ENCODE measurements at regions not wholly inside any gene's neighbourhood (a gene's known extent, or its start where the extent isn't known, plus 50 kb on each side); places are given as distances from the start of the nearest gene placed in this dataset.
A peak's percentile ranks its signal among the peaks of the same experiment; 100 is the strongest.

DNA sequence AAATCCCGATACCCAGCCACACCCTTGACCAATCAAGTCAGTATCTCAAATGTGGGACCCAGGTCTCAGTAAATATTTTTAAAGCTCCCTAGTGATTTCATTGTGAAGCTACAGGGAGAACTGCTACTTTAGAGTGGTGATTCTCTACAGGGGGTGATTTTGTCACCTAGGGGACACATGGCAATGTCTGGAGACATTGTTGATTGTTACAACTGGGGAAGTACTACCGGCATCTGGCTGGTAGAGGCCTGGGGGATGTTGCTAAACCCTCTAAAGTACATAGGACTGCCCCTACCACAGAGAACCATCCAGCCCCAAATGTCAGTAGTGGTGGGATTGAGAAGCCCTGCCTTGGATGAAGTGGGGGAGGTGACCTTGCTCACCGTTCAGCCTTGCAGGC, 152.9 kb downstream of the RPS24 start:
- H3K9me3 Mint-ChIP-seq, result no peaks in the 10 kb centered on the region

DNA sequence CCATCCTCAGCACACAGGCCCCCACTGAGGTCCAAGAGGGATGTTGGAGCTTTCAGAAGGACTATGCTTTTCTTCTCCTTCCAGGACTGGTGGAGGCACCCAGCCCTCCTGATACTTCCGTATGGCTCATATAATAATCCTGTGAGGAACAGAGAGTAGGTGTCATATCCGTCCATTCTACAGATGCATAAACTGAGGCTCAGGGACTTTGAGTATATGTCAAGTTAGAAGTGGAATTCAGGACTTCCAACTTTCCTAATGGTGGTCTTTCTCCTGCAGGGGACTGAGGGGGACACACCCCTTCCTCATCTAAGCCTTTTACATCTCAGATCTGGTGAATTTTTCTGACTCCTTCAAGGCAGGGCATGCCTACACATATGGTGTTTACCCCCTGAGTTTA, 153.7 kb downstream of the RPS24 start:
- no peak overlapping the region for H3K27ac Mint-ChIP-seq

More for the DNA sequence above, 152.9 kb downstream of the RPS24 start:
- Mint-ChIP-seq H3K36me3 (no peaks in the 10 kb centered on the region), H3K27ac (no peak overlapping the region), H3K4me1 (no peaks in the 10 kb centered on the region), H3K4me3 (no peak overlapping the region), H3K27me3 (peaks cover 0 to under 1% of the 10 kb centered on the region in 2 donors)
- ATAC-seq (replicated peaks) (no peak), DNase-seq (no peak)

DNA sequence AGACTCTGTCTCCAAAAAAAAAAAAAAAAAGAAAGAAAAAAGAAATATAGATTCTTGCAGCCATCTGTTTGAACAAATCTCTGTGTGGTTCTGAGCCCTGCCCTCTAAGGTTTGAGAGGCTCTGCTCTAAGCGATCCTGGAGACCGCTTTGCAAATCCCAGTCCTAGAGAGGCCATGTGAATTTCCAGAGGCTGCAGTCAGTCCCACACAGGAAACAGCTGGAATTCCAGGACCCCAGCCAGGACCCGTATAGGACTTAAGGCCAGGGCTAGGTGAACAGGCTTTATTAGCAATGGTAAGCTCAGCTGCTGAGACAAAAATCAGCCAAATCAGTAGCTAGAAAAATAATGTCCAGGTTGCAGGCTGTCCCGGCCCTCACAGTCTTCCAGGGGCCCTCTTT, 154.8 kb downstream of the RPS24 start:
- Mint-ChIP-seq H3K4me3 (no peak overlapping the region), H3K36me3 (no peaks in the 10 kb centered on the region), H3K27ac (no peak overlapping the region), H3K27me3 (peaks cover 0 to 6% of the 10 kb centered on the region in 2 donors), H3K9me3 (peaks cover 4 to 7% of the 10 kb centered on the region in 2 donors), H3K4me1 (no peaks in the 10 kb centered on the region)
- DNase-seq, result no peak
- ATAC-seq (replicated peaks), result no peak

More for the DNA sequence above, 153.7 kb downstream of the RPS24 start:
- ATAC-seq (replicated peaks) (no peak), DNase-seq (no peak)
- H3K9me3 Mint-ChIP-seq, result peaks cover 0 to under 1% of the 10 kb centered on the region in 2 donors
- no peaks in the 10 kb centered on the region for H3K4me1 Mint-ChIP-seq
- peaks cover 0 to 6% of the 10 kb centered on the region in 2 donors for H3K27me3 Mint-ChIP-seq
- H3K36me3 Mint-ChIP-seq, result no peaks in the 10 kb centered on the region
- no peak overlapping the region for H3K4me3 Mint-ChIP-seq

DNA sequence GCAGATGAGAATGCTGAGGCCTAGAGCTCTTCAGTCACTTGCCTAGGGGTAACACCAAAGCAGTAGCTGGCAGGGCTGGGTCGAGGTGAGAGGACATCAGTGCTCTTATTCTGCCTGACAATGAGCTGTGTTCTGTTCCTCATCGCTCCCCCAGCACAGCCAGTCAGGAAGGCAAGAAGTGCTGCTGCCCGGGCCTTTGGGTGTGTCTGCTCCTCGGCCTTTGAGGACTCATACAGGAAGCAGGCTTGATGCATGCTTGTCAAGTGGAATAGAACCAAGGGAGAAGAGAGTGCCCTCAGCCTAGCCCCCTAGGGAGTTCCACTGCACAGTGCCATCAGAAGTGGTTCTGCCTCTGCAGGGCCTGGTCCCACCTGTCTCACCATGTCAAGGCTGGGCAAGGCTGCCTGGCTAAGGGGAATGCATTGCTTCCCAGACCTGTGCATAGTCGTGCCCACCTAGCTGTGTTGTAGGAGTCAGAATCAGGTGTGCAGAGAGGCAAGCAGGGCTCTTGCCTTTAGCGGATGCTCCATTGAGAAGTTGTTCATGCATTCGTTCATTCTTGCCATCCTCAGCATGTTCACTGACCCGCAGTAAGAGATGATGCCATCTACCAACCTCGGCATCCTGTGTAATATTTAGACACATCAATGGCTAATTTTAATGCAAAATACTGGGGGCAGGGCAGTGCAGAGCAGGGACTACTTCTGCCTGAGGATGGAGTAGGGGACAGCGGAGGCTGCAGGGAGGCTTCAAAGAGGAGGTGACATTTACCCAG, 156.6 kb downstream of the RPS24 start:
- DNase-seq (no peak), ATAC-seq (replicated peaks) (no peak)
- Mint-ChIP-seq H3K9me3 (peaks cover 5 to 11% of the 10 kb centered on the region in 2 donors), H3K27me3 (peaks cover 0 to 6% of the 10 kb centered on the region in 2 donors), H3K36me3 (no peaks in the 10 kb centered on the region), H3K4me1 (no peaks in the 10 kb centered on the region), H3K27ac (no peak overlapping the region), H3K4me3 (no peak overlapping the region)

DNA sequence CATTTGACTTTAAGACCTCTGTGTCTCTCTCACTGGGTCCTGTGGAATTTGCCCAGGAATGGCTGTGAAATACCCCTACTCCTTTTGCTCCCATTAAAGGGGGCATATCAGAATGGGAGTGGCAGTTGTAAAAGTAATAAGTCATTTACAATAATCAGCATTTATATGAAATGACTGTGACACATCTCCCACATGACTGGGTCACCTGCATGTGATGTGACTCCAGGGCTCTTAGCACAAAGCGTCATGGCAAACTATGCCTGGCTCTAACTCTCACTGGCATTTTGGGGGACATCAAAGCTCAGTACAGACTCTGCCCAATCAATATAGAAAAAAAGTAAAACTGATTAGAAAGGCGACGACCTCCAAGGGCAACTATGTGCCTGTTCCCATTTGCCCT, 157.6 kb downstream of the RPS24 start:
- H3K9me3 Mint-ChIP-seq, result peaks cover 5 to 11% of the 10 kb centered on the region in 2 donors
- H3K36me3 Mint-ChIP-seq, result no peaks in the 10 kb centered on the region
- no peak overlapping the region for H3K27ac Mint-ChIP-seq
- ATAC-seq (replicated peaks), result no peak
- H3K4me3 Mint-ChIP-seq, result no peak overlapping the region
- no peaks in the 10 kb centered on the region for H3K4me1 Mint-ChIP-seq
- no peak for DNase-seq
- peaks cover 0 to 6% of the 10 kb centered on the region in 2 donors for H3K27me3 Mint-ChIP-seq

DNA sequence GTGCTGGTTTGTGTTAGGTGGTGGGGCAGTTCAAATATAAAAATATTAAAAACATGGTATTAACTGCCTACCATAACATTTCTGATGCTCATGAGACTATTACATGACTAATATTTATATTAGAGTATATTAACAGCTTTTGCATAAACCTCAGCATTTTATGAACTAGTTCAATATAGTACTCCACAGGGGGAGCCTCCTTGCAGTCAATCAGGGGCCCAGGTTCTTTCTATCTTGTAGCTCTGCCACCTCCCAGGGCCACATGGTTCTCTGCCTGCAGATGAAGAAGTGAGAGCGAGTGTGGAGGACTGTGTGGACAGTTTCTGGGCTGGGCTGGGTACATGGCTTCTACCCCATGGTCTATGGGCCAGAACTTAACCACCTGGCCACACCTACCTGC, 159.5 kb downstream of the RPS24 start:
- Mint-ChIP-seq H3K9me3 (peaks cover 5 to 11% of the 10 kb centered on the region in 2 donors), H3K4me1 (no peaks in the 10 kb centered on the region), H3K27me3 (peaks cover 0 to 6% of the 10 kb centered on the region in 2 donors), H3K27ac (no peak overlapping the region), H3K36me3 (no peaks in the 10 kb centered on the region), H3K4me3 (no peak overlapping the region)
- ATAC-seq (replicated peaks) (no peak), DNase-seq (no peak)

DNA sequence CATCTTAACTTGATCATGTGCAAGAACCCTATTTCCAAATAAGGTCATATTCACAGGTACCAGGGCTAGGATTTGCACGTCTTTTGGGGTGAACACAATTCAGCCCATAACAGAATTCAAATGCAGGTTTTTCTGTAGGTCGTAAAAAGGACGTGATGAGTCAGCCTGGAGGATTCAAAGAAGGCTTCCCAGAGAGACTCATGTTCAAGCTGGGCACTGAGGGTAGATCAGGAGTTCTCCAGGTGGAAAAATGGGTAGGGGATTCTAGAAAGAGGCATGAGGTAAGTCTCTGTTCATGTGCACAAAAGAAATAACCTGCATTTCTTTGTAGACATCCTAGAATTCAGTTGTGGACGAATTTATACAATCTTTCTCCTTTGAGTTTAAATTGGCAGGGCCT, 160.4 kb downstream of the RPS24 start:
- H3K27me3 Mint-ChIP-seq, result peaks cover 0 to 6% of the 10 kb centered on the region in 2 donors
- H3K27ac Mint-ChIP-seq, result no peak overlapping the region
- no peaks in the 10 kb centered on the region for H3K4me1 Mint-ChIP-seq
- no peaks in the 10 kb centered on the region for H3K36me3 Mint-ChIP-seq
- no peak overlapping the region for H3K4me3 Mint-ChIP-seq
- peaks cover 5 to 11% of the 10 kb centered on the region in 2 donors for H3K9me3 Mint-ChIP-seq
- DNase-seq (no peak), ATAC-seq (replicated peaks) (no peak)

DNA sequence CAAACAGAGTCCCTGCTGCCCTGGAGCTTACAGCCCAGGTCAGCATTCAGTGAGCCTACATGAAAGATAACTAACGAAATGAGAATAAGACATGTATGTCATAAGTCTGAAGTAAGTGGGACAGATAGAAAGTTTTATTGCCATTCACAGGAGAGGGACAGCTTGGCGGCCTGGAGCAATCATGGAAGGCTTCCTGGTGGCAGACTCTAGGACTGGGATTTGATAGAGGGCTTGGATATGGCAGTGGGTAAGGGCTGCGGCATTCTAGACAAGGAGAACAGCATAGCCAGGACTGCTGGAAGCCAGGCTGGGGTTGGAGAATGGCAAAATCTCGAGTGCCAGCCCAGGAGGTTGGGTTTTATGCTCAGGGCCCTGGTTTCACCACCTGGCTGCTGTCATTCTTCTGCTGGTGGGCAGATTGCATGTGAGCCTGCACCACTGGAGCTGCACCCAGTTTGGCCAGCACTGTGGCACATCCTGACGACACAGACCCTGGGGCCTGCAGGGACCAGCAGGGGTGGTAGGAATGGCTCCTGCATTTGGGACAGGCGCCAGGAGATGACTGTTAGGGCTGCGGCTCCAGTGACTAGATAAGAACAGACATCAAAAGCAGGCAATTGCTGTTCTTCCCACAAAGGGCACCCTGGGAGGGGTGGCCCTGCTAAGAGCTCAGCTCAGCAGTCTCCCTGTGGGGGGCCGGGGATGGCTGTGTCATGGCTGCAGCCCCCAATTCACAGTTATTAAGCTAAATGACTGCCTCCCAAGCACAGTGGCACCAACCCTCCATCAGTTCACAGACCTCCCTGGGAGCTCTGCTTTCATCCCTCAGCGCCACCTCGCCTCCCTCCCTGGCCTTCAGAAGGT, 161.1 kb downstream of the RPS24 start:
- peaks cover 5 to 11% of the 10 kb centered on the region in 2 donors for H3K9me3 Mint-ChIP-seq
- H3K4me3 Mint-ChIP-seq, result no peak overlapping the region
- no peak overlapping the region for H3K27ac Mint-ChIP-seq
- H3K36me3 Mint-ChIP-seq, result no peaks in the 10 kb centered on the region
- H3K27me3 Mint-ChIP-seq, result peaks cover 0 to 6% of the 10 kb centered on the region in 2 donors
- no peaks in the 10 kb centered on the region for H3K4me1 Mint-ChIP-seq
- no peak for ATAC-seq (replicated peaks)
- no peak for DNase-seq

DNA sequence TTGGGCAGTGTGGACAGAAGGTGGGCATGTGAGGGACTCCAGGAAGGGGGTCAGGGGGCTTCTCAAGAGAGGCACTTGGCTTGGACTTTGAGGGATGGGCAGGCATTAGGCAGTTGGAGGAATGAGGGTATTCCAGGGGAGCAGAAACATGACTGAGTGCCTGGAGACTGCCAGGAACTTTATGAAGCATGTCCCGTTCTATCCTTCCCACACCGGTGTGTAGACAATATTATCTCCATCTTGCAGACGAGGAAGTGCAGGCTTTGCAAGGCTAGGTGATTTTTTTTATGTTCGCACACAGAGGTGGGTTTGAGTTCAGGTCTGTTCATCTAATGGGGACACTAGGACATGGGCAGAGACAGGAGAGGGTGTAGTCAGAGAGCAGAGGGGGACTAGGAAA, 162.7 kb downstream of the RPS24 start:
- H3K9me3 Mint-ChIP-seq, result peaks cover 5 to 11% of the 10 kb centered on the region in 2 donors
- H3K4me3 Mint-ChIP-seq, result no peak overlapping the region
- DNase-seq, result no peak
- no peak for ATAC-seq (replicated peaks)
- H3K27me3 Mint-ChIP-seq, result peaks cover 0 to 6% of the 10 kb centered on the region in 2 donors
- H3K27ac Mint-ChIP-seq, result no peak overlapping the region
- H3K4me1 Mint-ChIP-seq, result no peaks in the 10 kb centered on the region
- H3K36me3 Mint-ChIP-seq, result no peaks in the 10 kb centered on the region

DNA sequence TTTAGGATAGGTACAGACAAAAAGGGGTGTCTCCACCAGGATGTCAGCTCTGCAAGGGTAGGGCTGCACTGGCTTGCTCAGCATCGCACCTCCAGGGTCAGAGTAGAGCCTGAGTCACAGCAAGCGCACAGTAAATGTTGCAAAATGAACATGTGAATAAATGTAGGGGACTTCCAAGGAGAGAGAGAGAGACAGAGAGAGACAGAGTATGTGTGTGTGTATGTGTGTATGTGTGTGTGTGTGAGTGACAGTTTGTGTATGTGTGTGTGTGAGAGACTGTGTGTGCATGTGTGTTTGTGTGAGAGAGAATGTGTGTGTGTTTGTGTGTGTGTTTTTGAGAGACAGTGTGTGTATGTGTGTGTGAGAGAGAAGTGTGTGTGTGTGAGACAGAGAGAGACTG, 163.3 kb downstream of the RPS24 start:
- no peaks in the 10 kb centered on the region for H3K4me1 Mint-ChIP-seq
- no peaks in the 10 kb centered on the region for H3K36me3 Mint-ChIP-seq
- H3K9me3 Mint-ChIP-seq, result peaks cover 5 to 11% of the 10 kb centered on the region in 2 donors
- H3K4me3 Mint-ChIP-seq, result no peak overlapping the region
- no peak overlapping the region for H3K27ac Mint-ChIP-seq
- ATAC-seq (replicated peaks), result peak in 1 of 2 donors; percentile 12
- no peak for DNase-seq
- H3K27me3 Mint-ChIP-seq, result peaks cover 0 to 2% of the 10 kb centered on the region in 2 donors

DNA sequence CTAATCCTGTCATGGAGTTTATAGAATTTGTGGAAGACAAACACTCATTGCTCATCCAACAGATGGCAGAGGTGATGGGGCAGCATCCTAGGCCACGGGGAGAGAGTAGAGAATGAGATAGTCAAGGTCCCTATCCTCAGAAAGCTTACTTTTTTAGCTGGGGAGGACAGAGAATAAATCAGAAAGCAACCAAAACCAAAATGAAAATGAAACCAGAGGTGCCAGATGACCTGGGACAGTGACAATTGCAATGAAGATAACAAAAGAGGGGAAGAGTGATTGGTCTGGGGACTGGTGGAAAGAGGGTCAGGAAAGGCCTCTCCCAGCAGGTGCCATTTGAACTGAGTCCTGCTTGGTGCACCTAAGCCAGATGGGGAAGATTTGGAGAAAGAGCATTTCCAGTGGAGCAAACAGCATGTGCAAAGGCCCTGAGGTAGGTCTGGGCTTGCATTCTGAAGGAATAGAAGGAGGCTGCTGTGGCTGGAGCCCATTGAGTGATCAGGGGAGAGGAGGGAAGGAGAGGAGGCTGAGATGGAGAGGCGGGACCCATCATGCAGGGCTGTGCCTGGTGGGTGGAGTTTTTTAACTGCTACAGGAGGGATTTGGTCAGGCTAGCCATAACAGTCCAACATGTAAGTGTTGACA, 164.1 kb downstream of the RPS24 start:
- H3K27me3 Mint-ChIP-seq, result no peaks in the 10 kb centered on the region
- H3K4me3 Mint-ChIP-seq, result no peak overlapping the region
- no peak overlapping the region for H3K27ac Mint-ChIP-seq
- H3K9me3 Mint-ChIP-seq, result peaks cover 5 to 9% of the 10 kb centered on the region in 2 donors
- no peak for DNase-seq
- no peaks in the 10 kb centered on the region for H3K4me1 Mint-ChIP-seq
- no peaks in the 10 kb centered on the region for H3K36me3 Mint-ChIP-seq
- ATAC-seq (replicated peaks), result no peak

DNA sequence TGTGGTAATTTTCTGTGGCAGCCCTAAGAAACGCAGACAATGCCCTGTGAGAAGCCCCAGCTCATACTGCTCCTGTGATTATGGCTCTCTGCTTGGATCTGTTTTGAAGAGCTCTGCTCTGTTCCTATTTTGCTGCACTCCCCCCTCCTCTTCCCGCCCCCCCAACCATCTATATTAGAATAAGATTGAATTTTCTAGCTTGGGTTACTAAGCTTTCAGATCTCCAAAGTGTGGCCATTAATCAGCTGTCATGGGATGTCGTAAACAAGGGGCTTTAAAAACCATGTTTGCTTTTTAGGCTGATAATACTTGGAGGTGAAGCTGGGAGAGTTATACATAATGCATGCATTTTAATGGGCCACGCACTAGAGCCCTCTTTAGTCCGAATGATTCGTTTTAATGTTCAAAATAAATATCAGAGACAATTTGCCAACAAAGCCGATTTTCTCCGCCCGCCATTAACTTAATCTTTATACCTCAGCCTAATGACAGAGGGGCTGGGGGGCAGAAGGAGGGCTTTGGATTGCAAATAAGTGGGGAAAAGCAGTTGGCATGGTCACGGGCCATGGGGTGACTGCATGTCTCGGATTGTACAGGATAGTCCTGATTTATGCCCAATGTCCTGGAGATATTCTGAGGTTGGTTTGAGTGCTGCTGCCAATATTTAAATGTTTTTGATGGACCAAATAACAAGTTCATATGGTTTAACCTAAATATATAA, 165.5 kb downstream of the RPS24 start:
- Mint-ChIP-seq H3K27me3 (no peaks in the 10 kb centered on the region), H3K9me3 (no peaks in the 10 kb centered on the region), H3K4me3 (no peak overlapping the region), H3K36me3 (no peaks in the 10 kb centered on the region), H3K4me1 (no peaks in the 10 kb centered on the region), H3K27ac (no peak overlapping the region)
- no peak for DNase-seq
- ATAC-seq (replicated peaks), result no peak

DNA sequence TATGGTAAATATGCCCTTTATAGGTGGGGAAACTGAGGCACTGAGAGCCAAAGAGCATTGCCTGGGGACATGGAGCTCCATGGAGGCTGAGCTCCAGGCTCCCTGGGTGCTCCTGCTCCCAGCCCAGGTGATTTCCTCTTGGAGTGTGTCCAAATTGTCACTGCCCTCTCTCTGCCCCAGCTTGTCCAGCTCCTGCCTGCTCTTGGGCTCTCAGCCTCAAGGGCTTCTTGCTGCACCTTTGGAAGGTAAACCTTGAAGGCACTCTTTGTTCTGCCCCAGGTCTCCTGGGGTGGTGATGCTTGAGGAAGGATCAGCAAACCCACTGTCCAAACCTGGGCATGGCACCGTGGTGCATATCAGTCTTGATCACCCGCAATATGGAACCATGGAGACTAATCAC, 166.1 kb downstream of the RPS24 start:
- peaks cover 0 to under 1% of the 10 kb centered on the region in 2 donors for H3K4me1 Mint-ChIP-seq
- H3K9me3 Mint-ChIP-seq, result no peaks in the 10 kb centered on the region
- H3K4me3 Mint-ChIP-seq, result no peak overlapping the region
- no peak overlapping the region for H3K27ac Mint-ChIP-seq
- H3K27me3 Mint-ChIP-seq, result no peaks in the 10 kb centered on the region
- H3K36me3 Mint-ChIP-seq, result no peaks in the 10 kb centered on the region
- no peak for ATAC-seq (replicated peaks)
- DNase-seq, result no peak

DNA sequence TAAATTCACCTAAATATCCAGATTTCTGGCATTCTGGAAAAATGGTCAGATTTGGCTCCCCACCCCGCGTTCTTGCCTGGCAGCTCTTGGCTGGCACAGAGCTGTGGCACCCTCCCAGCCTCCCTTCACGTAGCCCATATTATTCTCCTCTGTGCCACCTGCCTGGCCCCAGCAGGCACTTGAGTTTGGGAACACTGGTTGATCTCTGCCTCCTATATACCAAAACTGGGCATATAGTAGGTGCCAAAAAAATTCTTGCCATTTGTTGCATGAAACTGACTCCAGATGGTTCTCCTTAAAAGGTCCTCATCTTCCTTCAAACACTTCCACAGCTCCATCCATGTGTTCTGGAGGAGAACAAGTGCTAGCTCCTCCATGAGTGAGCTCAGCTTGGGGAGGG, 167.0 kb downstream of the RPS24 start:
- Mint-ChIP-seq H3K27ac (no peak overlapping the region), H3K4me3 (no peak overlapping the region), H3K4me1 (peaks cover under 1 to 10% of the 10 kb centered on the region in 2 donors), H3K9me3 (no peaks in the 10 kb centered on the region), H3K36me3 (no peaks in the 10 kb centered on the region), H3K27me3 (no peaks in the 10 kb centered on the region)
- ATAC-seq (replicated peaks) (no peak), DNase-seq (no peak)
